IMR-90 (cell line): ENCODE measurements at regions not wholly inside any gene's neighbourhood (a gene's known extent, or its start where the extent isn't known, plus 50 kb on each side); places are given as distances from the start of the nearest gene placed in this dataset.

ENCODE experiments used
- ATAC-seq: fragments of 200-7000 bp; cut with Tn5 transposase; 2 replicates; pipeline ENCODE4 v1.9.1; 2020; ENCODE audit warnings: low read depth, mild to moderate bottlenecking, moderate library complexity
- BruUV-seq: library from RNA; stranded (reverse); fragments of 400-500 nt; replicated peaks from 2 replicates; lab custom pipeline; 2021; lab: Mats Ljungman, UMichigan
- CTCF ChIA-PET: fragments of 300-600 bp; formaldehyde crosslinking; extraction: SDS; loops from one replicate; lab custom pipeline; 2021; ENCODE audit warnings: antibody characterized with exemption; lab: Yijun Ruan, JAX
- POLR2A ChIA-PET: fragments of 300-600 bp; sonication (Branson Sonifier 250); formaldehyde crosslinking; loops from one replicate; lab custom pipeline; 2022; ENCODE audit warnings: antibody characterized with exemption; ENCODE audit not compliant: unreplicated experiment; lab: Charles Lee
- DNase-seq: peaks from one replicate; pipeline ENCODE4 v3.0.0; 2013
- H2AFZ ChIP-seq: replicated peaks from 2 replicates; pipeline ENCODE3; 2013; ENCODE audit warnings: low read length, mild to moderate bottlenecking; ENCODE audit not compliant: poor library complexity
- H2AK5ac ChIP-seq: 2 replicates; pipeline ENCODE4 v1.6.1; 2013; ENCODE audit warnings: low read depth, low read length, inconsistent platforms
- H2AK9ac ChIP-seq: replicated peaks from 2 replicates; pipeline ENCODE3; 2013; ENCODE audit warnings: mild to moderate bottlenecking, low read depth, low read length, moderate library complexity; ENCODE audit not compliant: poor library complexity
- H2BK120ac ChIP-seq: 2 replicates; pipeline ENCODE4 v1.6.1; 2013; ENCODE audit warnings: low read depth, low read length, inconsistent platforms
- H2BK15ac ChIP-seq: 3 replicates; pipeline ENCODE4 v1.6.1; 2013; ENCODE audit warnings: low read depth, low read length, inconsistent platforms
- H2BK20ac ChIP-seq: 2 replicates; pipeline ENCODE4 v1.6.1; 2013; ENCODE audit warnings: low read depth, mild to moderate bottlenecking, inconsistent platforms, low read length, moderate library complexity
- H2BK5ac ChIP-seq: 2 replicates; pipeline ENCODE4 v1.6.1; 2013; ENCODE audit warnings: mild to moderate bottlenecking, low read depth, low read length, inconsistent platforms; ENCODE audit not compliant: poor library complexity, severe bottlenecking
- H3K14ac ChIP-seq: replicated peaks from 2 replicates; pipeline ENCODE4 v1.6.1; 2013; ENCODE audit warnings: low read depth, low read length, inconsistent platforms
- H3K18ac ChIP-seq: 2 replicates; pipeline ENCODE4 v1.6.1; 2013; ENCODE audit warnings: low read depth, low read length, control low read depth
- H3K23ac ChIP-seq: 2 replicates; pipeline ENCODE4 v1.6.1; 2013; ENCODE audit warnings: low read depth, low read length, inconsistent platforms
- H3K27ac ChIP-seq: 2 replicates; pipeline ENCODE4 v1.5.1; 2013; ENCODE audit warnings: mild to moderate bottlenecking, control low read depth, low read length; ENCODE audit not compliant: insufficient read depth
- H3K27me3 ChIP-seq: 2 replicates; pipeline ENCODE4 v1.6.1; 2013; ENCODE audit warnings: low read length; ENCODE audit not compliant: control insufficient read depth, insufficient read depth
- H3K36me3 ChIP-seq: 2 replicates; pipeline ENCODE4 v1.6.1; 2013; ENCODE audit warnings: low read length, mixed read lengths; ENCODE audit not compliant: control insufficient read depth, insufficient read depth
- H3K4ac ChIP-seq: 2 replicates; pipeline ENCODE4 v1.6.1; 2013; ENCODE audit warnings: low read depth, low read length, inconsistent platforms
- H3K4me1 ChIP-seq: 2 replicates; pipeline ENCODE4 v1.6.1; 2013; ENCODE audit warnings: low read length, mixed read lengths; ENCODE audit not compliant: control insufficient read depth, insufficient read depth
- H3K4me2 ChIP-seq: 2 replicates; pipeline ENCODE4 v1.6.1; 2013; ENCODE audit warnings: low read depth, mild to moderate bottlenecking, control low read depth, low read length, moderate library complexity
- H3K4me3 ChIP-seq: 2 replicates; pipeline ENCODE4 v1.5.1; 2013; ENCODE audit warnings: low read depth, mild to moderate bottlenecking, control low read depth, low read length, moderate library complexity; ENCODE audit not compliant: insufficient read depth
- H3K56ac ChIP-seq: 2 replicates; pipeline ENCODE4 v1.6.1; 2013; ENCODE audit warnings: low read length, inconsistent platforms; ENCODE audit not compliant: insufficient read depth; ENCODE audit errors: extremely low read depth
- H3K79me1 ChIP-seq, 2 experiments: 2 replicates each; pipeline ENCODE4 v1.6.1; 2013; ENCODE audit warnings: low read length in 2 of 2, inconsistent platforms in 1 of 2, low read depth in 1 of 2
- H3K9ac ChIP-seq: 2 replicates; pipeline ENCODE4 v1.6.1; 2013; ENCODE audit warnings: low read depth, low read length, control low read depth
- H3K9me1 ChIP-seq: 2 replicates; pipeline ENCODE4 v1.6.1; 2013; ENCODE audit warnings: low read length, inconsistent platforms; ENCODE audit not compliant: insufficient read depth
- H3K9me3 ChIP-seq: 2 replicates; pipeline ENCODE4 v1.6.1; 2013; ENCODE audit warnings: low read length; ENCODE audit not compliant: control insufficient read depth, insufficient read depth
- H4K20me1 ChIP-seq: 2 replicates; pipeline ENCODE4 v1.6.1; 2013; ENCODE audit warnings: low read length, inconsistent platforms; ENCODE audit not compliant: insufficient read depth
- H4K5ac ChIP-seq: 2 replicates; pipeline ENCODE4 v1.6.1; 2013; ENCODE audit warnings: mild to moderate bottlenecking, low read depth, low read length, control low read depth
- H4K8ac ChIP-seq, 2 experiments: 2 replicates each; pipeline ENCODE4 v1.6.1; 2013; ENCODE audit warnings: low read depth in 2 of 2, low read length in 2 of 2, control low read depth in 1 of 2, inconsistent platforms in 1 of 2
- H4K91ac ChIP-seq: 2 replicates; pipeline ENCODE4 v1.6.1; 2013; ENCODE audit warnings: low read depth, low read length, inconsistent platforms; ENCODE audit not compliant: insufficient read depth
- BHLHE40 ChIP-seq: fragments of 150-350 bp; IDR thresholded peaks from 2 replicates; pipeline ENCODE4 v1.6.1; 2016; ENCODE audit warnings: mild to moderate bottlenecking, low read depth, low read length
- CEBPB ChIP-seq: IDR thresholded peaks from 2 replicates; pipeline ENCODE4 v1.6.1; 2012; ENCODE audit warnings: low read depth, low read length, improper control_type of control experiment
- CHD1 ChIP-seq: IDR thresholded peaks from 2 replicates; pipeline ENCODE4 v1.6.1; 2012; ENCODE audit warnings: low read depth, low read length, improper control_type of control experiment
- FOS ChIP-seq: fragments of 150-350 bp; IDR thresholded peaks from 2 replicates; pipeline ENCODE4 v1.6.1; 2016; ENCODE audit warnings: low read depth, low read length
- MAFK ChIP-seq: IDR thresholded peaks from 2 replicates; pipeline ENCODE4 v1.6.1; 2012; ENCODE audit warnings: low read depth, low read length, improper control_type of control experiment
- MAZ ChIP-seq: IDR thresholded peaks from 2 replicates; pipeline ENCODE4 v1.6.1; 2012; ENCODE audit warnings: low read depth, mild to moderate bottlenecking, low read length, improper control_type of control experiment, moderate library complexity, borderline replicate concordance
- MXI1 ChIP-seq: IDR thresholded peaks from 2 replicates; pipeline ENCODE4 v1.6.1; 2012; ENCODE audit warnings: low read depth, mild to moderate bottlenecking, low read length, moderate library complexity, borderline replicate concordance
- NFE2L2 ChIP-seq: fragments of 150-350 bp; IDR thresholded peaks from 2 replicates; pipeline ENCODE4 v1.6.1; 2016; ENCODE audit warnings: low read depth, mild to moderate bottlenecking, low read length
- POLR2A ChIP-seq: IDR thresholded peaks from 2 replicates; pipeline ENCODE4 v1.6.1; 2012; ENCODE audit warnings: mild to moderate bottlenecking, low read depth, low read length
- RAD21 ChIP-seq: IDR thresholded peaks from 2 replicates; pipeline ENCODE4 v1.6.1; 2012; ENCODE audit warnings: low read length, improper control_type of control experiment
- RCOR1 ChIP-seq: IDR thresholded peaks from 2 replicates; pipeline ENCODE4 v1.6.1; 2012; ENCODE audit warnings: mild to moderate bottlenecking, low read length, improper control_type of control experiment; ENCODE audit not compliant: insufficient replicate concordance
- RFX5 ChIP-seq: IDR thresholded peaks from 2 replicates; pipeline ENCODE4 v1.8.0; 2012; ENCODE audit warnings: low read depth, mild to moderate bottlenecking, low read length, moderate library complexity
- SMC3 ChIP-seq: fragments of 150-350 bp; IDR thresholded peaks from 2 replicates; pipeline ENCODE4 v1.6.1; 2016; ENCODE audit warnings: low read depth, mild to moderate bottlenecking, antibody characterized with exemption, low read length, moderate library complexity
- WGBS, 2 experiments: methylation state at CpG; one replicate each; pipeline versions ENCODE4 v1.1.5 to v1.1.7; 2013; ENCODE audit warnings: missing lambda C conversion rate in 2 of 2; ENCODE audit not compliant: insufficient read length in 1 of 2; ENCODE audit errors: extremely low coverage in 2 of 2; 5-methylcytosine and 5-hydroxymethylcytosine counted together
- dilution Hi-C: fragments of 300-500 bp; cut with HindIII; formaldehyde crosslinking; loops from one replicate; pipeline ENCODE4 v1.14.3; 2018; ENCODE audit warnings: low sequenced_read_pairs; ENCODE audit not compliant: unreplicated experiment
- in situ Hi-C: fragments of 300-500 bp; cut with MboI; formaldehyde crosslinking; loops from 3 replicates; pipeline ENCODE4 v1.14.3; 2019; ENCODE audit warnings: low sequenced_read_pairs, inconsistent platforms, mixed read lengths
- intact Hi-C: fragments of 100-400 bp; cut with micrococcal nuclease; formaldehyde crosslinking; loops from 2 replicates; pipeline ENCODE4 v1.10.0; 2022
- TF ChIP-seq, protein P1 (sequence below): fragments of 150-350 bp; IDR thresholded peaks from 2 replicates; pipeline ENCODE4 v1.6.1; 2016; ENCODE audit warnings: low read depth, mild to moderate bottlenecking, low read length, moderate library complexity, borderline replicate concordance
- TF ChIP-seq, protein P2 (sequence below): fragments of 150-350 bp; IDR thresholded peaks from 2 replicates; pipeline ENCODE4 v1.6.1; 2017; ENCODE audit warnings: mild to moderate bottlenecking, antibody characterized with exemption, low read length, low read depth
- TF ChIP-seq, protein P3 (sequence below): conservative IDR thresholded peaks from 2 replicates; pipeline ENCODE4 v1.5.1; 2012; ENCODE audit warnings: mild to moderate bottlenecking, low read depth, low read length, improper control_type of control experiment

DNA sequence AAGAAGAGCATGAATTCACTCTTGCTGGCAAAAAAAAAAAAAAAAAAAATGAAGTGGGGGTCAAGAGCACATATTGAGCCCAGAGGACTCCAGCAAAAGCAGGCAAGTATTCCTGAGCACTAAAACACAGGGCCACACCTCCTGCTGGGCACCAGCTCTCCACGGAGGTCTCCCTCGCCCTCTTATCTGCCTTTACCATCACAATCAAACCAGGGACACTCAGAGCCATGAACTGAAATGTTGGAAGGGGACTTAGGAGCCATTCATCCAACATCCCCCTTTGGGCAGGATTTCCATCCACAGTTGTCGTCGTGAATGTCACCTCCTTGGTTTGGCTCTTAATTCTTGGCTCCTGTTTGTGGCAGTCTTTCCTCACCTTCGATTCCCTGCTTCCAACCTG, 89.8 kb upstream of the GNAO1 start:
- no peak overlapping the region for H3K23ac ChIP-seq
- no peak overlapping the region for H3K18ac ChIP-seq
- no peaks in the 10 kb centered on the region for H3K4me1 ChIP-seq
- no peak for TF ChIP-seq MXI1
- TF ChIP-seq, protein P1, sequence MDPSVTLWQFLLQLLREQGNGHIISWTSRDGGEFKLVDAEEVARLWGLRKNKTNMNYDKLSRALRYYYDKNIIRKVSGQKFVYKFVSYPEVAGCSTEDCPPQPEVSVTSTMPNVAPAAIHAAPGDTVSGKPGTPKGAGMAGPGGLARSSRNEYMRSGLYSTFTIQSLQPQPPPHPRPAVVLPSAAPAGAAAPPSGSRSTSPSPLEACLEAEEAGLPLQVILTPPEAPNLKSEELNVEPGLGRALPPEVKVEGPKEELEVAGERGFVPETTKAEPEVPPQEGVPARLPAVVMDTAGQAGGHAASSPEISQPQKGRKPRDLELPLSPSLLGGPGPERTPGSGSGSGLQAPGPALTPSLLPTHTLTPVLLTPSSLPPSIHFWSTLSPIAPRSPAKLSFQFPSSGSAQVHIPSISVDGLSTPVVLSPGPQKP: no peak
- TF ChIP-seq RAD21: no peak
- no peak for TF ChIP-seq CHD1
- TF ChIP-seq SMC3: no peak
- no peak for TF ChIP-seq FOS
- no peak for TF ChIP-seq NFE2L2
- TF ChIP-seq RFX5: no peak
- no peak for TF ChIP-seq CEBPB
- TF ChIP-seq POLR2A: no peak
- TF ChIP-seq, protein P2, sequence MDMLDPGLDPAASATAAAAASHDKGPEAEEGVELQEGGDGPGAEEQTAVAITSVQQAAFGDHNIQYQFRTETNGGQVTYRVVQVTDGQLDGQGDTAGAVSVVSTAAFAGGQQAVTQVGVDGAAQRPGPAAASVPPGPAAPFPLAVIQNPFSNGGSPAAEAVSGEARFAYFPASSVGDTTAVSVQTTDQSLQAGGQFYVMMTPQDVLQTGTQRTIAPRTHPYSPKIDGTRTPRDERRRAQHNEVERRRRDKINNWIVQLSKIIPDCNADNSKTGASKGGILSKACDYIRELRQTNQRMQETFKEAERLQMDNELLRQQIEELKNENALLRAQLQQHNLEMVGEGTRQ: no peak
- no peak for TF ChIP-seq MAZ
- TF ChIP-seq MAFK: no peak
- TF ChIP-seq, protein P3, sequence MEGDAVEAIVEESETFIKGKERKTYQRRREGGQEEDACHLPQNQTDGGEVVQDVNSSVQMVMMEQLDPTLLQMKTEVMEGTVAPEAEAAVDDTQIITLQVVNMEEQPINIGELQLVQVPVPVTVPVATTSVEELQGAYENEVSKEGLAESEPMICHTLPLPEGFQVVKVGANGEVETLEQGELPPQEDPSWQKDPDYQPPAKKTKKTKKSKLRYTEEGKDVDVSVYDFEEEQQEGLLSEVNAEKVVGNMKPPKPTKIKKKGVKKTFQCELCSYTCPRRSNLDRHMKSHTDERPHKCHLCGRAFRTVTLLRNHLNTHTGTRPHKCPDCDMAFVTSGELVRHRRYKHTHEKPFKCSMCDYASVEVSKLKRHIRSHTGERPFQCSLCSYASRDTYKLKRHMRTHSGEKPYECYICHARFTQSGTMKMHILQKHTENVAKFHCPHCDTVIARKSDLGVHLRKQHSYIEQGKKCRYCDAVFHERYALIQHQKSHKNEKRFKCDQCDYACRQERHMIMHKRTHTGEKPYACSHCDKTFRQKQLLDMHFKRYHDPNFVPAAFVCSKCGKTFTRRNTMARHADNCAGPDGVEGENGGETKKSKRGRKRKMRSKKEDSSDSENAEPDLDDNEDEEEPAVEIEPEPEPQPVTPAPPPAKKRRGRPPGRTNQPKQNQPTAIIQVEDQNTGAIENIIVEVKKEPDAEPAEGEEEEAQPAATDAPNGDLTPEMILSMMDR: no peak
- no peak for TF ChIP-seq RCOR1
- no peak for TF ChIP-seq BHLHE40
- H3K4ac ChIP-seq: no peak overlapping the region
- H2BK20ac ChIP-seq: no peak overlapping the region
- intact Hi-C loops (no loop called here), in situ Hi-C loops (no loop called here), dilution Hi-C loops (no loop called here)
- H4K20me1 ChIP-seq: no peaks in the 10 kb centered on the region
- H4K5ac ChIP-seq: no peak overlapping the region
- no peak overlapping the region for H3K4me2 ChIP-seq
- no peak overlapping the region for H4K91ac ChIP-seq
- H2BK15ac ChIP-seq: no peak overlapping the region
- ChIA-PET CTCF (no interaction called here), POLR2A (no interaction called here)
- DNase-seq (no peak), ATAC-seq (no peak)
- no peak overlapping the region for H4K8ac ChIP-seq
- H3K79me1 ChIP-seq: no peaks in the 10 kb centered on the region
- no peak overlapping the region for H2BK5ac ChIP-seq
- H3K56ac ChIP-seq: no peak overlapping the region
- no peak overlapping the region for H2BK120ac ChIP-seq
- BruUV-seq: no TSS peak
- no peak overlapping the region for H2AK9ac ChIP-seq
- H3K9me3 ChIP-seq: no peaks in the 10 kb centered on the region
- no CpG with 5 or more reads among the region's 5 CpGs for WGBS, 2 experiments
- H3K9me1 ChIP-seq: no peaks in the 10 kb centered on the region
- no peak overlapping the region for H3K4me3 ChIP-seq
- no peak overlapping the region for H3K27ac ChIP-seq
- no peak overlapping the region for H3K9ac ChIP-seq
- H2AFZ ChIP-seq: no peak overlapping the region
- no peaks in the 10 kb centered on the region for H3K36me3 ChIP-seq
- H2AK5ac ChIP-seq: no peak overlapping the region
- no peak overlapping the region for H3K14ac ChIP-seq
- no peaks in the 10 kb centered on the region; the same call in 1 of the 2 replicates for H3K27me3 ChIP-seq
